Osteocyte (in vitro differentiated cells): ENCODE measurements at regions not wholly inside any gene's neighbourhood (a gene's known extent, or its start where the extent isn't known, plus 50 kb on each side); places are given as distances from the start of the nearest gene placed in this dataset.

ENCODE experiments used
- DNase-seq: peaks from one replicate; pipeline ENCODE4 v3.0.0; 2021; ENCODE audit warnings: mixed read lengths; ENCODE audit not compliant: unreplicated experiment; ENCODE audit errors: extremely low spot score
- H3K27ac Mint-ChIP-seq: one replicate; pipeline ENCODE4 v1.8.0; 2021; ENCODE audit warnings: mild to moderate bottlenecking, mixed read lengths; ENCODE audit not compliant: unreplicated experiment
- H3K27me3 Mint-ChIP-seq: one replicate; pipeline ENCODE4 v1.8.0; 2021; ENCODE audit warnings: mixed read lengths; ENCODE audit not compliant: unreplicated experiment
- H3K36me3 Mint-ChIP-seq: one replicate; pipeline ENCODE4 v1.8.0; 2021; ENCODE audit warnings: mixed read lengths; ENCODE audit not compliant: unreplicated experiment
- H3K4me1 Mint-ChIP-seq: one replicate; pipeline ENCODE4 v1.8.0; 2021; ENCODE audit warnings: mixed read lengths; ENCODE audit not compliant: unreplicated experiment
- H3K4me3 Mint-ChIP-seq: one replicate; pipeline ENCODE4 v1.8.0; 2021; ENCODE audit warnings: mild to moderate bottlenecking, moderate library complexity, mixed read lengths; ENCODE audit not compliant: unreplicated experiment
- H3K9me3 Mint-ChIP-seq: one replicate; pipeline ENCODE4 v1.8.0; 2021; ENCODE audit warnings: mixed read lengths; ENCODE audit not compliant: unreplicated experiment
- TF ChIP-seq, protein P1 (sequence below): fragments of 200-600 bp; sonication (generic); IDR thresholded peaks from 2 replicates; pipeline ENCODE4 v1.5.0; 2021; ENCODE audit warnings: antibody characterized with exemption, mild to moderate bottlenecking, moderate library complexity

DNA sequence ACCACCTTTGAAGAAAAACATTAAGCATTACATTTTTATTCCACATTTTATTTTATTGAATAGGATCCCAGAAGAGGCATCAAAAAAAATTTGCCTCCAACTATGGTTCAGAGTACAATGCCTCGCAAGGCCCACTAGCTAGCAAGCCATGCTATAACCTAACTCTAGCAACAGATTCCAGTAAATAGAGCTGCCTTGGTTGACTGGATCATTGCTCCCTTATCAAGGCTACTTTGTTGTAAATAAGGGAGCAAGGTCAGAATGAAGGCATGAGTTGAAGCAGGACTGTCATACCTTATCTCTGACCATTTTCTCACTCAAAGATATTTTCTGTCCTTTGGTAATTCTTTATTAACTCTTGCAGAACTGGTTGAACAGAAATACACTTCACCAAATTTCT lies 672.6 kb downstream of the EPHA4 start:
- H3K4me1 Mint-ChIP-seq: peaks cover 2% of the 10 kb centered on the region
- H3K36me3 Mint-ChIP-seq: no peaks in the 10 kb centered on the region
- H3K27ac Mint-ChIP-seq: no peak overlapping the region
- TF ChIP-seq, protein P1, sequence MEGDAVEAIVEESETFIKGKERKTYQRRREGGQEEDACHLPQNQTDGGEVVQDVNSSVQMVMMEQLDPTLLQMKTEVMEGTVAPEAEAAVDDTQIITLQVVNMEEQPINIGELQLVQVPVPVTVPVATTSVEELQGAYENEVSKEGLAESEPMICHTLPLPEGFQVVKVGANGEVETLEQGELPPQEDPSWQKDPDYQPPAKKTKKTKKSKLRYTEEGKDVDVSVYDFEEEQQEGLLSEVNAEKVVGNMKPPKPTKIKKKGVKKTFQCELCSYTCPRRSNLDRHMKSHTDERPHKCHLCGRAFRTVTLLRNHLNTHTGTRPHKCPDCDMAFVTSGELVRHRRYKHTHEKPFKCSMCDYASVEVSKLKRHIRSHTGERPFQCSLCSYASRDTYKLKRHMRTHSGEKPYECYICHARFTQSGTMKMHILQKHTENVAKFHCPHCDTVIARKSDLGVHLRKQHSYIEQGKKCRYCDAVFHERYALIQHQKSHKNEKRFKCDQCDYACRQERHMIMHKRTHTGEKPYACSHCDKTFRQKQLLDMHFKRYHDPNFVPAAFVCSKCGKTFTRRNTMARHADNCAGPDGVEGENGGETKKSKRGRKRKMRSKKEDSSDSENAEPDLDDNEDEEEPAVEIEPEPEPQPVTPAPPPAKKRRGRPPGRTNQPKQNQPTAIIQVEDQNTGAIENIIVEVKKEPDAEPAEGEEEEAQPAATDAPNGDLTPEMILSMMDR: no peak
- H3K27me3 Mint-ChIP-seq: no peaks in the 10 kb centered on the region
- DNase-seq: no peak
- no peaks in the 10 kb centered on the region for H3K9me3 Mint-ChIP-seq
- no peak overlapping the region for H3K4me3 Mint-ChIP-seq

DNA sequence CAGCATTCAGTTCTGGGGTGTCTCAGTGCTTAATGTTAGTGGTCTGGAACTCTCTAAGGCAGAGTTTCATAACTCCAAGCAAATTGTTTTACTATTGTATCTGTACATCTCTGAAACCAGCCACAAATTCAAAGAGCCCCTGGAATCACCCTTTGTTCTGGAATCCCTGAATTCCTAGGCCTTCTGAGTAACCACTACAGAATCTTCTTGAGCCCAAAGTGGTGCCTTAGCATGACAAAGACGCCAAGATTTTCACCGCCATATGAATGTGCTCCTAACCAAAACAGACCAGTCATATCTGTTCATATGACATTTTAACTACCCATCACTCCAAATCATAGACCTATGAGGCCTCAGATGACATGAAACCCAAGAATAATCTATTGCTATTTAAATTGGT lies 668.1 kb downstream of the EPHA4 start:
- no peak overlapping the region for H3K4me3 Mint-ChIP-seq
- TF ChIP-seq, protein P1: no peak
- DNase-seq: no peak
- no peak overlapping the region for H3K27ac Mint-ChIP-seq
- H3K9me3 Mint-ChIP-seq: no peaks in the 10 kb centered on the region
- no peaks in the 10 kb centered on the region for H3K4me1 Mint-ChIP-seq
- no peaks in the 10 kb centered on the region for H3K27me3 Mint-ChIP-seq
- H3K36me3 Mint-ChIP-seq: no peaks in the 10 kb centered on the region

DNA sequence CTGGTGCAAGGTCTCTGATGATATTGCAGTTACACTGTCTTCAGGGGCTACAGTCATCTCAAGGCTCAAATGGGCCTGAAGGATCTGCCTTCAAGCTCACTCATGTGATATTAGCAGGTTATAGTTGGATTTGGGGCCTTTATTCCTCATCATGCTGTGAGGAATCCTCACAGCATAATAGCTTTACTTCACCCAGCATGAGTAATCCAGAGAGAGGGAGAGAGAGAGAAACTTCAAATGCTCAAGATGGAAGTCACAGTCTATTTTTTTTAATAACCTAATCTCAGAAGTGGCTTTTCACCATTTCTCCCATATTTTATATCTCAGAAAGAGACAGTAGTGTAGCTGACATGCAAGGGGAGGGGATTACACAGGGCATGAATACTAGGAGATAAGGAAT lies 658.7 kb downstream of the EPHA4 start:
- TF ChIP-seq, protein P1: no peak
- DNase-seq: no peak
- H3K27me3 Mint-ChIP-seq: no peaks in the 10 kb centered on the region
- H3K27ac Mint-ChIP-seq: no peak overlapping the region
- no peaks in the 10 kb centered on the region for H3K4me1 Mint-ChIP-seq
- H3K4me3 Mint-ChIP-seq: no peak overlapping the region
- no peaks in the 10 kb centered on the region for H3K9me3 Mint-ChIP-seq
- H3K36me3 Mint-ChIP-seq: no peaks in the 10 kb centered on the region

DNA sequence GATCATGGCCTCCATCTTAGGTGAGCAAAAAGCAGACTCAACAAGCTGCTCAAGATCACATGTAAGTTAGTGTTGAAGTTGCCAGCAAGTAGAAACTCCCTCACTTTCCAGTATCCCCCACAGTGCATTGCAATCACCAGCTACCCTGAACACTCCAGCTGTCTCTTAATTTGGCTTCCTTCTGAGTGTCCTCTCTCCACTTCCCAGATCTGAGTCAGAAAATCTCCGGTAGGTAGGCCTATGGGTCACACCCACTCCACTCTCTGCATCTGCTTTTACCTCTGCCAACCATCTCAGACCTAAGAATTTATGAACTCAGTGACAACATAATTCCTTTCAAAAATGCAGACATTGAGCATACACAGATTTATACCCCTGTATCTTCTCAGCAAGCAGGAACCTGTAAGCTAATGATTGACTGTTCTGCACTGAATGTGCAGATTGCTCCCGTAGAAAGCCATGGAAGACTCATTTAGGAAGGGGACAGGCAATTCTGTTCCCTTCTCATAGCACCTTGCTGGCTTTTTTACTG lies 656.9 kb downstream of the EPHA4 start:
- H3K4me1 Mint-ChIP-seq: no peaks in the 10 kb centered on the region
- no peaks in the 10 kb centered on the region for H3K27me3 Mint-ChIP-seq
- TF ChIP-seq, protein P1: no peak
- DNase-seq: no peak
- H3K4me3 Mint-ChIP-seq: no peak overlapping the region
- no peak overlapping the region for H3K27ac Mint-ChIP-seq
- no peaks in the 10 kb centered on the region for H3K36me3 Mint-ChIP-seq
- no peaks in the 10 kb centered on the region for H3K9me3 Mint-ChIP-seq

DNA sequence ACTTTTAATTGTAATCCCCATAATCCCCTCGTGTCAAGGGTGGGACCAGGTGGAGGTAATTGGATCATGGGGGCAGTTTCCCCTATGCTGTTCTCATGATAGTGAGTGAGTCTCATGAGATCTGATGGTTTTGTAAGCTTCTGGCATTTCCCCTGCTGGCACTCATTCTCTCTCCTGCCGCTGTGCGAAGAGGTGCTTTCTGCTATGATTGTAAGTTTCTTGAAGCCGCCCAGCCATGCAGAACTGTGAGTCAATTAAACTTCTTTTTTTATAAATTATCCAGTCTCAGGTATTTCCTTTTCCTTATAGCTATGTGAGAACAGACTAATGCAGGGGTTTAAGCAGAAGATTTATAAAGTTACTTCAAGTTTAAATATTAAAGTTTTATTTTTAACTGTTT lies 655.2 kb downstream of the EPHA4 start:
- Mint-ChIP-seq H3K4me1 (no peaks in the 10 kb centered on the region), H3K9me3 (no peaks in the 10 kb centered on the region), H3K4me3 (no peak overlapping the region), H3K27me3 (no peaks in the 10 kb centered on the region), H3K27ac (no peak overlapping the region), H3K36me3 (no peaks in the 10 kb centered on the region)
- no peak for DNase-seq
- TF ChIP-seq, protein P1: no peak
